Mesothelial cell of epicardium (in vitro differentiated cells): ENCODE measurements at regions not wholly inside any gene's neighbourhood (a gene's known extent, or its start where the extent isn't known, plus 50 kb on each side); places are given as distances from the start of the nearest gene placed in this dataset.

Experiments
- DNase-seq, 2 experiments: peaks; one replicate each; pipeline ENCODE4 v3.0.0; 2021; ENCODE audit warnings: low spot score in 2 of 2; ENCODE audit not compliant: unreplicated experiment in 2 of 2
- H3K27ac Mint-ChIP-seq: 2 replicates; pipeline ENCODE4 v1.8.0; 2021; ENCODE audit warnings: mixed read lengths
- H3K27me3 Mint-ChIP-seq: 2 replicates; pipeline ENCODE4 v1.8.0; 2021; ENCODE audit warnings: low read depth, mixed read lengths
- H3K36me3 Mint-ChIP-seq: 2 replicates; pipeline ENCODE4 v1.8.0; 2021; ENCODE audit warnings: mixed read lengths
- H3K4me1 Mint-ChIP-seq: 2 replicates; pipeline ENCODE4 v1.8.0; 2021; ENCODE audit warnings: mixed read lengths
- H3K4me3 Mint-ChIP-seq: 2 replicates; pipeline ENCODE4 v1.8.0; 2021; ENCODE audit warnings: mild to moderate bottlenecking, moderate library complexity, mixed read lengths
- H3K9me3 Mint-ChIP-seq: 2 replicates; pipeline ENCODE4 v1.8.0; 2021; ENCODE audit warnings: mixed read lengths
- TF ChIP-seq, protein P1 (sequence below): fragments of 200-600 bp; sonication (generic); IDR thresholded peaks from one replicate; pipeline ENCODE4 v1.5.0; 2021; ENCODE audit warnings: antibody characterized with exemption; ENCODE audit not compliant: unreplicated experiment

DNA sequence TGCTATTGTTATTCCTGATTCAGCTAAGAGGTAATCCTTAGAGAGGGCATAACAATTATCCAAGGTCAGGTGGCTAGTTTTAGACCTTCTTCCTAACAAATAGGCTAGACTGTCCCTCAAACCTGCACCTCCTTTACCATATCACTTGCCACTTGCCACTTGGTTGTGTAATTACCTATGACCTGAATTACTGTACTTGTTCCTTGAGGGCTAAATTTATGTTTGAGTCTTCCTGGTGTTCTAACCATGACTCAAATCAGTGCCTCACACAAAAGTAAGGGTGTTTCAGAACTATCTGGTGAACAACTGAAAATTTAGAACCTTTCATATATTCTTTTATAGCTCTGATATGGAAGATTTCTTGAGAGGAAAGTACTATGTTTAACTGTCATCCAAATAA is 365.8 kb upstream of the SEMA6D start:
- TF ChIP-seq, protein P1, sequence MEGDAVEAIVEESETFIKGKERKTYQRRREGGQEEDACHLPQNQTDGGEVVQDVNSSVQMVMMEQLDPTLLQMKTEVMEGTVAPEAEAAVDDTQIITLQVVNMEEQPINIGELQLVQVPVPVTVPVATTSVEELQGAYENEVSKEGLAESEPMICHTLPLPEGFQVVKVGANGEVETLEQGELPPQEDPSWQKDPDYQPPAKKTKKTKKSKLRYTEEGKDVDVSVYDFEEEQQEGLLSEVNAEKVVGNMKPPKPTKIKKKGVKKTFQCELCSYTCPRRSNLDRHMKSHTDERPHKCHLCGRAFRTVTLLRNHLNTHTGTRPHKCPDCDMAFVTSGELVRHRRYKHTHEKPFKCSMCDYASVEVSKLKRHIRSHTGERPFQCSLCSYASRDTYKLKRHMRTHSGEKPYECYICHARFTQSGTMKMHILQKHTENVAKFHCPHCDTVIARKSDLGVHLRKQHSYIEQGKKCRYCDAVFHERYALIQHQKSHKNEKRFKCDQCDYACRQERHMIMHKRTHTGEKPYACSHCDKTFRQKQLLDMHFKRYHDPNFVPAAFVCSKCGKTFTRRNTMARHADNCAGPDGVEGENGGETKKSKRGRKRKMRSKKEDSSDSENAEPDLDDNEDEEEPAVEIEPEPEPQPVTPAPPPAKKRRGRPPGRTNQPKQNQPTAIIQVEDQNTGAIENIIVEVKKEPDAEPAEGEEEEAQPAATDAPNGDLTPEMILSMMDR, result no peak
- Mint-ChIP-seq H3K9me3 (no peaks in the 10 kb centered on the region), H3K27ac (no peak overlapping the region), H3K4me1 (peaks cover 24% of the 10 kb centered on the region), H3K36me3 (no peaks in the 10 kb centered on the region), H3K4me3 (no peak overlapping the region), H3K27me3 (peaks cover 2% of the 10 kb centered on the region)
- no peak for DNase-seq

DNA sequence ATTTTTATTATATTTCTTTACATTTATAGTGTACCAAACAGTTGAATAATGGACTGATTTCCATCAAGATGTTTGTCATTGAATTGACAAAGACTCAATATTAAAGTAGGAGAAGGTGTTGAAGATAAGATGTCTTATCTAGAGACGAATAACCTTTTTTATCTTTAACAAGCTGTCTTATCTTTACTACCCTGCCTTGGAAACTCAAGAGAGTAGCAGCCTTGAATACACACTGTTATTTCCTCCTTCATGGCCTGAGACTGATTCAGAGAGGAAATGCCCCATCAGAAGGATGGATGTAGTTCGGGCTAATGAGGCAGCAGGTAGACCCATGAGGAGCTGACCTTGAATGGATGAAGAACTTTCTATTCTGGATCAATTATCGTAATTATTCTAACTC is 365.1 kb upstream of the SEMA6D start:
- H3K4me1 Mint-ChIP-seq, result peaks cover 24% of the 10 kb centered on the region
- peaks cover 2% of the 10 kb centered on the region for H3K27me3 Mint-ChIP-seq
- DNase-seq, result no peak
- H3K4me3 Mint-ChIP-seq, result no peak overlapping the region
- H3K36me3 Mint-ChIP-seq, result no peaks in the 10 kb centered on the region
- H3K9me3 Mint-ChIP-seq, result no peaks in the 10 kb centered on the region
- TF ChIP-seq, protein P1, result no peak
- no peak overlapping the region for H3K27ac Mint-ChIP-seq

DNA sequence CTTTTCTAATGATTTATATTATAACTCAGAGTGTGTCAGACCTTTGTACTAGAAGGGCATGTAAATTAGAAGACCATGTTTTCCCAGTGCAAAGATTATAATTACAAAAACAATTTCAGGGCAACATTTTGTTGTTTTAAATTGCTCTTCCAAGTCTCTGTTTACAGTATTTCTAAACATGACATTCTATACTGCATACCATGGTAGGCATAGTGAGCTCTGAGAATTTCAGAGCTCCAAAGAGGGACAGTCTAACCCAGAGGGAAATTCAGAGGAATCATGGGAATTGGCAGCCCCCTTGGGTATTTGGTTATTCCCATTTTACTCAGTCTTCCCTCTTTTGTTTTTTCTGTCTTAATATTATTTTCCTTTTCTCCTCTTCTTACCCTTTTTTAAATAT is 361.5 kb upstream of the SEMA6D start:
- no peak for DNase-seq
- H3K4me3 Mint-ChIP-seq, result no peak overlapping the region
- peaks cover 2% of the 10 kb centered on the region for H3K27me3 Mint-ChIP-seq
- H3K4me1 Mint-ChIP-seq, result peaks cover 23% of the 10 kb centered on the region
- no peak overlapping the region for H3K27ac Mint-ChIP-seq
- no peaks in the 10 kb centered on the region for H3K36me3 Mint-ChIP-seq
- TF ChIP-seq, protein P1, result no peak
- H3K9me3 Mint-ChIP-seq, result no peaks in the 10 kb centered on the region

DNA sequence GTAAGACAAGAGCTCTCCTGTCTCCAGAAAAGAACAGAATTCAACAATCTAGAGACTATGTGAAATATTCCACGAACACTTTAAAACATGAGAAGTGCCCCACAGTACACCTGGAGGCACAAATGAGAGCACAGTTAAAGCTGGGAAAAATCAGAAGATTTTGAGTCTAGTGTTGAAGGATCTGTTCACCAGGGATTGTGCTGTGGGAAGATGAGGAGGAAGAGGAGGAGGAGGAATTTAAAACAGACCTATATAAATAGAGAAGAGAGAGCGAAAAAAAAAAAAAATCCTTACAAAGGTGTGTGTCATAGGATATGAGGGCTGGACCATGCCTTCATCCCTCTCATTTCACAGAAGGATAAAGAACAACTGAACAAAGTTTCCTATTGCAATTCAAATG is 361.0 kb upstream of the SEMA6D start:
- Mint-ChIP-seq H3K9me3 (no peaks in the 10 kb centered on the region), H3K36me3 (no peaks in the 10 kb centered on the region), H3K4me1 (peaks cover 20% of the 10 kb centered on the region), H3K4me3 (no peak overlapping the region), H3K27ac (no peak overlapping the region), H3K27me3 (peaks cover 2% of the 10 kb centered on the region)
- DNase-seq, result no peak
- TF ChIP-seq, protein P1, result no peak

DNA sequence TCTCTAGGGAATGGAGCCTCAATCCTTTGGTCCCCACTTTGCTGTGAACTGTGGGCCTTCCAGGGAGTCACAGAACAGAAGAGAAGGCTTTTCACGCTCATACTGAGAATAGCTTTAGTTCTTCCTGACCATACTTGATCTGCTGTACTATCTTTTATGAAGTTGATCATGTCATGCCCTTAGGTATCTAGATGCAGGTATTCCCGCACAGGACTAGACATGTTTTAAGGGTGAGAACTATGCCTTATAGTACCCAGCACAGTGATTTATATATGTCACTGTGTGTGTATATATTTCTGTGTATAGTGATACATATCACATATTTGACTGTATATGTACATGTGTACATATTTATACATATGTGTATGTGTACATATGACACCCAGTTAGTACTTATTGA is 358.4 kb upstream of the SEMA6D start:
- no peak for DNase-seq
- no peaks in the 10 kb centered on the region for H3K36me3 Mint-ChIP-seq
- H3K27ac Mint-ChIP-seq, result no peak overlapping the region
- H3K9me3 Mint-ChIP-seq, result no peaks in the 10 kb centered on the region
- peaks cover 2% of the 10 kb centered on the region for H3K27me3 Mint-ChIP-seq
- no peak overlapping the region for H3K4me3 Mint-ChIP-seq
- peaks cover 22% of the 10 kb centered on the region for H3K4me1 Mint-ChIP-seq
- TF ChIP-seq, protein P1, result no peak

DNA sequence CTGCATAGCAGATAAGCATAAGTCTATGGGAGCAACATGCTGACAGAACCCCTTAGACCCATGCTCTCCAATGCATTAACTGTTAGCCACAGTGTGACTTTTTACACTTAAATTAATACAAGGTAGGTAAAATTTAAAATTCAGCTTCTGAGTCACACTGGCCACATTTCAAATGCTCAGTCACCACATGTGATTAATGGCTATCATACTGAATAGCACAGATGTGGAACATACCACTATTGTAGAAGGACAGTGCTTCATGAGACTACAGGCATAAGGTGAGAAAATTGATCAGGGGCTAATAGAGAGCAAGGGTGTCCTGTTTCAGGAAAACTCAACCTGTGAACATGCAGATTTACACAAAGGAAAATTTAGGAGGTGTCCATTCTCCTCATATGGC is 357.0 kb upstream of the SEMA6D start:
- Mint-ChIP-seq H3K9me3 (no peaks in the 10 kb centered on the region), H3K4me1 (peaks cover 35% of the 10 kb centered on the region), H3K27ac (no peak overlapping the region), H3K4me3 (no peak overlapping the region), H3K27me3 (peaks cover 2% of the 10 kb centered on the region), H3K36me3 (no peaks in the 10 kb centered on the region)
- no peak for DNase-seq
- TF ChIP-seq, protein P1, result no peak
